Lung microvascular endothelial cell (primary cell): ENCODE measurements at regions not wholly inside any gene's neighbourhood (a gene's known extent, or its start where the extent isn't known, plus 50 kb on each side); places are given as distances from the start of the nearest gene placed in this dataset.
A peak's percentile ranks its signal among the peaks of the same experiment; 100 is the strongest.
"Not testable (repeated sequence)": the region's sequence is repeated elsewhere in the genome, so short reads cannot be mapped to it uniquely, and the experiment has no call there.

ENCODE experiments used
- DNase-seq, 2 donors: peaks; one replicate each; pipeline versions ENCODE4 v3.0.0 to v3.0.0-alpha.2; 2010; ENCODE audit warnings: low read depth in 2 of 2

DNA sequence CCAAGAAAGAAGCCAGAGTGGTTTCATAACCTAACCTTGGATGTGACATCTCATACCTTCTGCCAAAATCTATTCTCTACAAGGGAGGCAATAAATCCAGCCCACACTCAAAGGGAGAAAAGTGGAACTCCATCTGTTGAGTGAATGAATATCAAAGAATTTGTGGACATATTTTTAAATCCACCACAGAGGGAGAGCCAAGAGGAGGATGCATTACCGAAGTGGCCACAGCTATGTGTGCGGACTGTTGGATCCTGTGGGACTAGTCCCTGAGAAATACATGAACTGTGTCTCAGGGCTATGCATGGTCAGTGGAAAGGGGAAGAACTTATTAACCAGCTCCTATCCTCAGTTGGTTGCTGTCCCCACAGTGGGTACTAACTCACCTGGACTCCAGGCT is 273.9 kb downstream of the NUAK1 start:
- no peak for DNase-seq

DNA sequence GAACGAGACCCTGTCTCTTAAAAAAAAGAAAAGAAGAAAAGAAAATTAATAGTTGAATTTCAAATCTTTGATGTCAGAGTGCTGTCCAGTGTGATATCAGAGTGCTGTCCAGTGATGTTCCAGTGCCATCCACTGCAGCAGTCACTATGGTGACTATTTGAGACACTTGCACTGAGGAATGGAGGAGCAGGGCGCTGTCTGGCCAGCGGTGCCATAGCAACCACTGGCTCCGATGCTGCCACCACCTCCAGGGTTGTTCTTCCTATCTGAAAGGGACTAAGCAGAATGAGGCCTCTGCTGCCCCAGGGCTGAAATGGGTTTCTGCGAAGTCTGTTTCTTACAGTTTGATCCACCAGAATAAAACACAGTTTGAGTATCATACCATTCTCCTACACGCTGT is 272.9 kb downstream of the NUAK1 start:
- no peak for DNase-seq

DNA sequence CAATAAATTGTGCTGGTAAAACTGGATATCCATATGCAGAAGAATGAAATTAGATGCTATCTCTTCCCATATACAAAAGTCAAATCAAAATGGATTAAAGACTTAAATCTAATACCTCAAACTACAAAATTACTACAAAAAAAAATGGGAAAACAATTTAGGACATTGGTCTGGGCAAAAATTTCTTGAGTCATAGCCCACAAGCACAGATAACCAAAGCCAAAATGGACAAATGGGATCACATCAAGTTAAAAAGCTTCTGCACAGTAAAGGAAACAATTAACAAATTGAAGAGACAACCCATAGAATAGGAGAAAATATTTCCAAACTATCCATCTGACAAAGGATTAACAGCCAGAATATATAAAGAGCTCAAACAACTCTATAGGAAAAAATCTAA is 264.6 kb downstream of the NUAK1 start:
- DNase-seq = no peak

DNA sequence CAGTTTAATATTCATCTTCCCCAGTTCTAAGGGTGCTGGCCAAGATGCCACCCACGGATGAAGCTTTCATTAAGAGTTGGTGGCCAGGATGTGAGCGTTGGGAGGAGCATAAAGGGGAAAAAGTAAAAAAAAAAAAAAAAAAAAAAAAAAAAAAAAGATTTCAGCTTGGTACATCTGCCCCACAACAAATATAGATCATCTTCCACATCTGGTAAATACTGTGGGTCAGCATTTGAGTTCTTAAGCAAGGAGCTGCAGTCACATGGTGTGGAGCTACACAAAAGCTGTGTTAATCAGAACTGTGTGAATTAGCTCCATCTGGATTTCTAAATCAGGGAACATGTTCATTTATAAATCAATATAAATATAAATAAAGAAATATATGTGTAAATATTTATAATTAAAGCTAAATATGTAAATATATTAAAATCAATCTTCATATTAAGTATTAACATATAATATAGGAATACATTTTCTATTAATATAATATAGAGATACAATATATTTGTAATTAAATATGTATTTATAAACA is 262.3 kb downstream of the NUAK1 start:
- no peak for DNase-seq

DNA sequence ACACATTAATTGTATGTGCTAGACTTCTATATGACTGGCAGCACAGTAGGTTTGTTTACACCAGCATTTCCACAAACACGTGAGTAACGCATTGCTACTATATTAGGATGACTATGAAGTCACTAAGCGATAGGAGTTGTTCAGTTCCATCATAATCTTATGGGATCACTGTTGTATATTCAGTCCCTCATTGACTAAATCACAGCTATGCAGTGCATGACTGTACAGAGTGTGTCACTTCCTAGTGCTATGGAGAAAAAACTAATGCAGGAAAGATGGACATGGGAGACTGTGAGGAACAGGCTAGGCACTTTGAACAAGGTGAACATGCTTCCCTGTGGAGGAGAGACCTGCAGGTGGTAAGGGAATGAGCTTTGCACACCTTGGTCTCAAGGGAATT is 259.8 kb downstream of the NUAK1 start:
- DNase-seq = peak in 1 of 2 donors; percentile 31

- no peak for DNase-seq
These were observed 257.8 kb downstream of the NUAK1 start for GRCh38 chr12:105880824-105881388.

DNA sequence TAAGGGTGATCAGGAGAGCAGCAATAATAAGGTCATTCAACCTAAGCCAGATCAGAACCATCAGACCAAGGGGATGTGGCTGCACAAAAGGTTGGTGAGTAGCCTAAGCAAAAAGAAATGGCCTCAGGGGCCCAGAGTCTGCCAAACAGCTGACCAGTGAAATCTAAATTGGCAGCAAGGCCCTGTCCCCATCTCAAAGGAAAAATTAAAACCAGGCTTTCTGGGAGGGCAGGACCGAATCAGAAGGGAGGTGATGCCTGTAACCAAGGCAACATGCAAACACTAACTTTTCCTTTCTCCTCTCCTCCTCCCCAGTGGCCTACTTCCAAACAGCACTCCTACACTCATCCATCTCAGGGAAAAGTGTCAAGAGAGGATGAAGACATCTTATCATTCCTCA is 256.4 kb downstream of the NUAK1 start:
- DNase-seq = no peak

GRCh38 chr12:105887131-105887530 is 251.6 kb downstream of the NUAK1 start:
- no peak for DNase-seq

DNA sequence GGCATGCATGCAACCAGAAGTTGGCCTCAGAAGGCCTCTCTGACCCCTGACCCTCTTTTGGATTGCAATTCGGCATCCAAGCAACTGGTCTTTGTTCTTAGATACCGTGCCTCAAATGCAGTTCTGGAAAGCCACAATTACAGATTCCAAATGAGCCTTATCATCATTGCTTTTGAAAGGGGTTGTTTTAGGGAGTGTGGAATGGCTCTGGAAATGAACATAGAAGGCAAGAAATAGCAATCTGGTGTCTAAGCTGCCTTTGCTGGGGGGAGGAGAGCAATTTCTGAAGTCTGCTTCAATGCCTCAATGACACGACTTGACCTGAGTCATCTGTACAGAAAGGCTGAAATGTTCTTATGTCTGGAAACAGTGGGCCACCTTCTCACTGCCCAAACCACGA is 250.1 kb downstream of the NUAK1 start:
- no peak for DNase-seq

- no peak for DNase-seq
These were observed 246.3 kb downstream of the NUAK1 start for GRCh38 chr12:105892362-105892910.

GRCh38 chr12:105895197-105895832 is 243.4 kb downstream of the NUAK1 start:
- DNase-seq = not testable (repeated sequence)

DNA sequence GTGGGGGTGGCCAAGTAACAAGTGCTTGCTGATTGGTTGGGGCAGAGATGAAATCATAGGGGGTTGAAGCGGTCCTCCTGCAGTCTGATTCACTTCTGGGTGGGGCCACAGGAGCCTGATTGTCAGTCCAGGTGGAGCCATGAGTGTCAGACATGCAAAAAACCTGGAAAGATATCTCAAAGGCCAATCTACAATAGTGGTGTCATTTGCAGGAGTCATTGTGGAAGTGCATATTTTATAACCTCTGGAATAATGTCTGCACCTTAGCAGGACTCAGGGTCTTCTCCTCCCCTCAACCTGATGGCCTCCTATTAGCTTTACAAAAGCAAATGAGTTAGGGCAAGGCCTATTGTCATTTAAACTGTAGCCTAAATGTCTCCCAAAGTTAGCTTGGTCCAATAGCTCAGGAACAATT is 241.4 kb downstream of the NUAK1 start:
- no peak for DNase-seq

GRCh38 chr12:105898271-105898670 is 240.5 kb downstream of the NUAK1 start:
- DNase-seq = not testable (repeated sequence)

GRCh38 chr12:105899589-105899988 is 239.2 kb downstream of the NUAK1 start:
- DNase-seq = no peak

- no peak for DNase-seq
These were observed 232.2 kb downstream of the NUAK1 start for GRCh38 chr12:105906561-105906960.

DNA sequence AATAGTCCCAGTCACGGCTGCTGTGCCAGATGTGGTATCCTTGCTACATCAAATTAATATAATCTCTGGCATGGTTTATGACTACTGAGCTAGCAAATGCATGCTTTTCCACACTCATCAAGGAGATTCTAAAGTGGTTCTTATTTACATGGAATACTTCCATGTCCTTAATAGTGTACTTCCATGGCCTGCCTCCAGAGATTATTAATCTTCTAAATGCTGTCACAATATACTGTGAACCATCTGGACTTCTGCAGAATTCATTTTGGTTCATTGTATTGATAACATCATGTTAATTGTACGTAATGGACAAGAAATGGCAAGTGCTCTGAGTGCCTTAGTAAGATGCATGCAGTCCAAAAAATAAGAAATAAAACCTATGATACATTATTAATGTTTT is 230.8 kb downstream of the NUAK1 start:
- no peak for DNase-seq

GRCh38 chr12:105910030-105910429 is 228.7 kb downstream of the NUAK1 start:
- DNase-seq = no peak

DNA sequence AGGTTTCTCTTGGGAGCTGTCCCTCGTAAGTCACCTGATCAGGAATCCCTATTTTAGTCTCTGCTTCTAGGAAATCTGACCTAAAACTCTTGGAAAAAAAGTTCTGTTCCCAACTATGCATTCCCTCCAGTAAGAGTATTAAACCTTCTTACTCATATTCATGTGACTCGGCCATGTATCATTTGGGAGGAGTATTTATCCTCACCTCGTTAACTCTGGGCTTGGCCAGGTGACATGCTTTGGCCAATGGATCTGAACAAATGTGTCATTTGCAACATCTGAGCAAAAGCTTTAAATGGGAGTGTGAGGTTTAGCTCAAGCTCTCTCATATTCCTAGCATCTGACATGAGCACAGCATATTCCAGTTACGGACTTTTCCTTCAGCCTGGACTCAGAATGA is 226.8 kb downstream of the NUAK1 start:
- no peak for DNase-seq

DNA sequence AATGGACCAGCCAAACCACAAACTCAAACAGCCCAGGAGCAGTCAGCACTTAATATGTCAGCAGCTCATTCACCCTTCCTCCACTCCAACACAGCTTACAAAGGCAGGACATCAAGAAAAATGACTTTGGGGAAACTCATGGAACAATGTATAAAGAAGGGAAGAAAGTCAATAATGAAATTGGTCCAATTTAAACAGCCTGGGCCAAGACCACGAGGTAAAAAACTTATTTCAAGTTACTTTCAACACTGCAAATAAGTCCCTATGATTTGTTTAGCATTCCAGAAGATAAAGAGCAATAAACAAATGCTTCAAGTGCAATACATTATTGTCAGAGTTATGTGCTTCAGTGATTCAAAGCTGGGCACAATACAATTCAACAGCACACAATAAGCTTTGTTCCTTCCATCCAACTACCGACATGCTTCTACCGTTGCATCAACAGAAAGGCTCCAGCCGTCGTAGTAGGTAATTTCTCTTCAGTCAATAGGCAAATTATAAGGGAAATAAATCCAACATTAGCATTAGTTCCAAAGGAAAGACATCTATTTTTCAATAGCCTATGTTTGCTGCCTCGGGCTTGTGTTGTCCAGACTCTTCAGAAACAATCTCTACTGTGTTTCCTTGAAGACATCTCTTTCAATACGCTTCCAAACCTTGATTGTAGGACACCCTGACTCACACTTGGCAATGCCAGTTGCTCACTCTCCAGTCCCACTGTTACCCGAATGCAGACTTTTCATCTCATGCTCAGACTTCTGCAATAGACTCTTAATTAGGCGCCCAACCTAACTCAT is 225.7 kb downstream of the NUAK1 start:
- DNase-seq = no peak

- DNase-seq = no peak
These were observed 222.6 kb downstream of the NUAK1 start for GRCh38 chr12:105915997-105916759.

DNA sequence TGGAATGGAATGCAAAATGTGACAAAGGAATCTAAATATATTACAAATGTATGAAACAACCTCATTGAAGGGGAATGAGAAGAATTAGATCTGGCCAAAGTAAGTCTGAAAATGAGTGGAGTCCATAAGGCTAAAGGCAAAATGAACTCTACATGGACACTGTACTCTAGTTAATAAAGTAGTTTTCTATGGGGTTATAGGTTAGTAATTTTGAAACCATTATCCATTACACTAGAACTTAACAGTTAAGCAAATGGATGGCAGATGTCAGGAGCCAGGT is 222.1 kb downstream of the NUAK1 start:
- DNase-seq = no peak

DNA sequence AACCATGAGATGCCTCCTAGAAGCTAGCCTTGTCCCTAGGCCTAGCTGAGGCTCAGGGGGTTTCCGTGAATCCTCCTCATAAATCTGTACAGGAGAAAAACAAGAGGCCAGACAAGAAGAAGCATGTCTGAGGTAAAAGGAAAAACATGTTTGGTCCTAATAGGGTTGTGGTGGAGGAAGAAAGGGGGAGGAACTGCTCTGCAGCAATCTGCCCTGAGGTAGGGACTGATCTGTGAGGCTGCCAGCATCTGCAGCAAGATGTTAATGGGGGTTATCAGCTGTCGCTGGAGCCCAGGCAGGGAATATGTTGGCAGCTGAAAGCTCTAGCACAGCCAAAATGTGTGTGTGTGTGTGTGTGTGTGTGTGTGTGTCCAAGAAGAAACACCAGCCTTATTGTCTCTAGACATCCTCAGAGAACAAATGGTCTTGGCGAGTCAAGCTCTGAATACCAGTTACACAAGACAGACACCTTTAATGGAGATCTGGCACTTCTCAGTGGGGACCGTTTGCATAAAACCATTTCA is 218.5 kb downstream of the NUAK1 start:
- peak in 1 of 2 donors; percentile 23 for DNase-seq
